LNCAP (cell line): ENCODE measurements at regions not wholly inside any gene's neighbourhood (a gene's known extent, or its start where the extent isn't known, plus 50 kb on each side); places are given as distances from the start of the nearest gene placed in this dataset.

ENCODE experiments used
- CTCF ChIP-seq: fragments of 450-650 bp; IDR thresholded peaks from 2 replicates; pipeline ENCODE4 v1.5.1; 2017; ENCODE audit warnings: mild to moderate bottlenecking

- no peak for TF ChIP-seq CTCF
Measured at GRCh38 chr5:19001539-19001938, 986.5 kb downstream of the CDH18 start.

DNA sequence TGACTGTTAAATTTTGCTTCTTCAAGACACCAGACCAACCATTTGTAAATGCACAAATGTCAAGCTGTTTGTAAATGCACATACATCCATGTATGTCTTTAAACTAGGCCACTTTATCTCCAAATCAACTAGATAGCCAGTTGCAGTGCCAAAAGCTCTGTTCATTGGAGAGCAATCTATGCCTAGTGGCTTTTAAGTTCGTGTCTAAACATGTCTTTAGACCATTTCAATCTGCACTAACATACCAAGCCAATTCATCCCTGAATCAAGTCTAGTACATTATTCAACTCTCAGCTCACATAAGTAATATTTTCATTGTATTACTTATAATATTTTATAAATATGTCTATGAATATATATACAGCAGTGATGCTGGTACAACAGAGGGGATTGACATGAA is 985.9 kb downstream of the CDH18 start:
- no peak for TF ChIP-seq CTCF

DNA sequence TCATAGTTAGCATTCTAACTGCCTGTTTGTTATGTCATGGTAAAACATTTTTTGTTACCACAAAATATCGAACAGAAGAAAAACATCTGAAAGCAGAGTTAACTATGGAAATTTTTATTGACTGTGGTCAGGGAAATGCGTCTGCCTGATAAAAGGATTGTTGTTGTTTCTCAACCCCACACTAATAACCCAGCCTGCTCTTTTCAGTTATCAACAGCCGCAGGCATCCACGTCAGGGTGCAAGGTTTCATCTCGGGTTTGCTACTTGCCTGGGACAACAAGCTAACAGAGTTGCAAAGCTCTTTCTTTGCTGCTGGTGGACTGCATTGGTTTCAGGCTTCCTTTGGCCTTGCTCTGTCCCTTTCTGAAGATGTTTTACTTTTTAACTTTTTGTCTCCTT is 969.2 kb downstream of the CDH18 start:
- TF ChIP-seq CTCF, result no peak

GRCh38 chr5:19031491-19031890 is 956.5 kb downstream of the CDH18 start:
- no peak for TF ChIP-seq CTCF

DNA sequence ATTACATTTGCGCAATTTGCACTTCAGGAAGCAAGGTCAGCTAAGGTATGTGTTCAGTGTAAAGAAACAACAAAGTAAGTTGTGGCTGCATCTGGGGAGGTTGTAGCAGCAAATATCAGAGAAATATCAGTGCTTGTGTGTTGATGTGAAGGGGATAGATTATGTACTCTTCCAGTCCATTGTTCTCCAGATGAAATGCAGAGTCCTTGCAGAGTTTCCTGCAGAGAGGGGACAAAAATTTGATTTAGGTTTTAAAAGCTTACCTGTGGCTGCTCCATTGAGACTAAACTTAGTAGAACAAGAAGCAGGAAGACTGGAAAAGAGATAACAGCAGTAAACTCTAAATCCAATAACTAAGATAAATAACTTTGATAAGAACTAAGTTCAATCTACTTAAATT is 952.2 kb downstream of the CDH18 start:
- no peak for TF ChIP-seq CTCF

GRCh38 chr5:19042106-19042505 is 945.9 kb downstream of the CDH18 start:
- no peak for TF ChIP-seq CTCF

DNA sequence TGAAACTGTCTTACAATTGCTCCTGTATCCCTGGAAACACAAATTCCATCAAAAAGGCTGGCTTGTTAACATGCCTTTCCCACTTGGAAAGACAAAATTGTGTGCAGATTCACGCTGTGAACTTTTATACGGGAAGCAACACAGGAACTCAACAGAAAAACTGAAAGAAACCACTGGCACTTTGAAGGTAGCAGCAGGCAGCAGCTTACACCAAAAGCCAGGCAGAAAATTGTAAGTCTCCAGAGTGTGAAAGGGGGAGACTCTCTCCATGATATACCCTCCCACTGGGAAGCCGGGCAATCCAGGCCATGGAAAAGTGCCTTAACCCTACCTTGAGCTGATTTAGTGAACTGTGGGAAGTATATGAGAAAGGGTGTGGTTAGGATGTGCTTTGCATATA is 943.7 kb downstream of the CDH18 start:
- no peak for TF ChIP-seq CTCF

DNA sequence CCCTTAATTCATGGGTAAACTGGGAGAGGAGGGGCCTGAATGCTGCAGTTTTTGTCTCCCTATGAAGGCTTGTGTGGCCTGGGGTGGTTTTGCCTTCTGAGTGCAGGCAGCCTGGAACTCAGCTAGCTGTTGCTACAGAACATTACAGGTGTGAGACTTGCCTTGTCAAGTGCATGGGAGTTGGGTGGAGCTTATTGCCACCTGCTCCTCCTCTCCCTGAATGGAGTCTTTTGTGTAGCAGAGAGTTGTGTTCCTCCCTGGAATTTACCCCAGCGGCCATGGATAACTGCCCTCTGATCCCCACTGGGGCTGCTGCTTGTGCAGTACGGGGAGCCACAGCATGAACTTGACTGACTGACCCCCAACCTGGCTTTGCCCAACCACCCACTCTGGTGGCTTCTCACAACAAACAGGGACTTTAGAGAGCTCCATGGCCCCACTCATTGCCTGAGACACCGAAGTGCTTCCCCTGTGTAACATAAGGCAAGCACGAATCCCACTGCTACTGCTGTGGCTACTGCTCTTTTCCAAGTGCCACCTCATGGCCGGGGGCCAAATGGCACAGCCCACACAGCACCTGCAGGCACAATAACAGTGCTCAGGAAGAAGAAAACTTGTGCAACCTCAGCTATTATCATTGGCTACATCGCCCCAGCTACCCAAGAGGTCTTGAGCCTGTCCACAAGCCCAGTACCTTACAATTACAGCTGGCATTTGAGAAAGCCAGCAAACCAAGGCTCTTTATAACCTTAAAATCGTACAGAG is 942.9 kb downstream of the CDH18 start:
- no peak for TF ChIP-seq CTCF
